ENCODE measurements at regions not wholly inside any gene's neighbourhood (a gene's known extent, or its start where the extent isn't known, plus 50 kb on each side); places are given as distances from the start of the nearest gene placed in this dataset.

DNA sequence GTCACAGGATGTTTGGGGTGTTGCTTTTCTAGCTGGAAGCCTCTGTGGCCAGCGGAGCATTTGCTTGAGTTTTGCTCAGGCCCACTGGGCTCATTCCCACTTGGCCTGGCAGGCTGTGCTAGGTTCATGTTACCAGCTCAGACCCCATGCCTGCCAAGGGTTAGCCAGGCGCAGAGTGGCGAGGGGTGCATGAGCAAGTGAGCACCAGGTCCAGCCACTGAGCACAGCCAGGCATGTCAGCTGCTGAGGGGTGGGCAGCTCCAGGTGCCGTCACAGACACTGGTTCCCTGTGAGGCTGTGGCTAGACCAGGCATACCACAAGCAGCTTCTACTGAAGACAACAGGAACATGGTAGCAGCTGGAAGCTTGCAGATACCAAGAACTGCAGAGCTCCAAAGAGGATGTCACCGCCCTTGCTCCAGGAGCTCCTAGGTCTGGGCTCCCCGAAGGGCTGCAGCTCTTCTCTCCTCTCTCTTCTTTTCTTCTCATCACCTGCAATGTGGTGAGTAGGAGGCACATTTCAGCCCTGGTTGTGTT lies 52.0 kb upstream of the CYYR1 start:
- WGBS, 2 experiments (ENCODE audit: extremely low coverage in 1 of 2, insufficient coverage in 1 of 2, insufficient read length in 1 of 2, insufficient replicate concordance in 2 of 2, low coverage in 1 of 2, low lambda C conversion rate in 2 of 2, missing lambda C conversion rate in 1 of 2): 61% methylated on average over 6 of the region's 6 CpGs; no CpG with 5 or more reads in 1 of the 2 experiments
- CTCF ChIA-PET (ENCODE audit: partially characterized antibody): interaction anchor here (0.5 to 0.6 kb wide), 2 partner anchors 10 to 39 kb away, joined by 3 read pairs; no protein-coding TSS in a partner anchor
- FAIRE-seq: no peak

More for the DNA sequence above, 52.0 kb upstream of the CYYR1 start:
- no peaks in the 10 kb centered on the region for H3K79me2 ChIP-seq (ENCODE audit: control insufficient read depth in 1 of 2, insufficient read depth in 2 of 2, low read length in 2 of 2)
- H2BK5ac ChIP-seq (ENCODE audit: low read depth, low read length): no peak overlapping the region
- no peaks in the 10 kb centered on the region for H3K4me1 ChIP-seq (replicated peaks in 1 of 4; ENCODE audit: control insufficient read depth in 3 of 4, insufficient read depth in 4 of 4, low read length in 3 of 4)
- H3K27ac ChIP-seq (ENCODE audit: low read depth, low read length): no peak overlapping the region
- no peak overlapping the region for H2BK120ac ChIP-seq (replicated peaks; ENCODE audit: low read depth, low read length)
- POLR2A ChIA-PET (ENCODE audit: partially characterized antibody): no interaction called here
- H3K23ac ChIP-seq (ENCODE audit: insufficient read length): no peak overlapping the region
- H2BK20ac ChIP-seq (ENCODE audit: low read length): no peak overlapping the region
- H2BK12ac ChIP-seq (ENCODE audit: low read depth, low read length): no peak overlapping the region
- H3K4me2 ChIP-seq (ENCODE audit: insufficient read depth in 1 of 2, low read depth in 2 of 2, low read length in 2 of 2): no peak overlapping the region
- H4K91ac ChIP-seq (replicated peaks; ENCODE audit: insufficient read length, low read length): no peak overlapping the region
- no peaks in the 10 kb centered on the region for H3K36me3 ChIP-seq (ENCODE audit: control insufficient read depth in 2 of 4, insufficient read depth in 4 of 4, low read length in 3 of 4)
- no peak overlapping the region for H2AK5ac ChIP-seq (ENCODE audit: low read depth, low read length)
- no peak for TF ChIP-seq JUND (IDR thresholded peaks at IDR 0.05; ENCODE audit: low read length)
- TF ChIP-seq KDM5A (IDR thresholded peaks at IDR 0.05; ENCODE audit: low read length): no peak
- peak overlapping the region; percentile 69; the same call in 1 of the 2 replicates for H4K8ac ChIP-seq (ENCODE audit: extremely low read depth, insufficient read depth, low read length)
- H3K27me3 ChIP-seq (replicated peaks in 1 of 4; ENCODE audit: control insufficient read depth in 3 of 4, extremely low read depth in 1 of 4, insufficient read depth in 3 of 4, low read length in 3 of 4): no peaks in the 10 kb centered on the region
- H3K79me1 ChIP-seq (ENCODE audit: low read depth, low read length): no peaks in the 10 kb centered on the region
- DNase-seq (ENCODE audit: low read depth in 1 of 2, low spot score in 2 of 2): no peak
- no peak overlapping the region for H3K56ac ChIP-seq (replicated peaks; ENCODE audit: insufficient read length, low read depth, low read length)
- H3K9me3 ChIP-seq (ENCODE audit: insufficient read depth in 2 of 2, low read depth in 1 of 2, low read length in 1 of 2): no peaks in the 10 kb centered on the region
- no peaks in the 10 kb centered on the region for H4K20me1 ChIP-seq (replicated peaks in 1 of 2; ENCODE audit: control insufficient read depth in 1 of 2, insufficient read depth in 2 of 2, low read length in 2 of 2)
- H4K5ac ChIP-seq (ENCODE audit: insufficient read length, low read depth, low read length): no peak overlapping the region
- H3K4ac ChIP-seq (replicated peaks; ENCODE audit: insufficient read length, low read depth, low read length): no peak overlapping the region
- no peak overlapping the region for H2AFZ ChIP-seq (ENCODE audit: low read length)
- H3K9ac ChIP-seq (replicated peaks in 1 of 4; ENCODE audit: extremely low read depth in 1 of 4, low read depth in 3 of 4, low read length in 3 of 4): no peak overlapping the region
- H3K18ac ChIP-seq (ENCODE audit: extremely low read depth, low read length): no peak overlapping the region
- no peak overlapping the region for H3K14ac ChIP-seq (ENCODE audit: insufficient read length)
- no peaks in the 10 kb centered on the region for H3K23me2 ChIP-seq (ENCODE audit: low read depth, low read length)
- H2BK15ac ChIP-seq (ENCODE audit: low read length): no peak overlapping the region
- no peak overlapping the region for H3K4me3 ChIP-seq (ENCODE audit: extremely low read depth in 1 of 4, insufficient read depth in 2 of 4, low read depth in 3 of 4, low read length in 4 of 4)

Measured in H1 (cell line).